ENCODE measurements at regions not wholly inside any gene's neighbourhood (a gene's known extent, or its start where the extent isn't known, plus 50 kb on each side); places are given as distances from the start of the nearest gene placed in this dataset.

DNA sequence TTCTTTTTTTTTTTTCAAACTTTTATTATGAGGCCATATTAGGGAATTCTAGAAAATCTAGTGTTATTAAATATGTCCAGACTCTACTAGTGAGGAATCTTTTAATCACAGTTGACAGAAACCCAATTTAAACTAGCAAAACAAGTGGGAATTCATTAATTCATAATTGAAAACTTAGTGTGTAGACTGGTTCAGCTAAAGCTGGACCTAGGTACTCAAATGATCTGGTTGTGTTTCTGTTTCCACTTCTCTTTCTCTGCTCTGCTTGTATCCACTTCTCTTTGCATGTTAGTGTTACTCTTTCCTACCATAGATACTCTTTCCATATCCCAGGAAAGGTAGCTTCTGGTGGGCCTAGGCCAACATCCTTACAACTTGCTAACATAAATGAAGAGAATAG lies 81.2 kb upstream of the HIVEP3 start:
- CTCF ChIA-PET = no interaction called here
- Histone ChIP-seq H3K9me3 (ENCODE audit: low read depth, low read length, poor library complexity, severe bottlenecking) (no peaks in the 10 kb centered on the region), H3K27ac (ENCODE audit: low read depth, low read length, poor library complexity, severe bottlenecking) (no peak overlapping the region), H3K27me3 (replicated peaks; ENCODE audit: insufficient read depth, low read depth, low read length, poor library complexity) (no peaks in the 10 kb centered on the region), H3K4me3 (ENCODE audit: low read depth, low read length, poor library complexity, severe bottlenecking) (no peak overlapping the region), H3K36me3 (ENCODE audit: insufficient read depth, low read length, poor library complexity, severe bottlenecking) (no peaks in the 10 kb centered on the region), H3K4me1 (ENCODE audit: insufficient read depth, low read length, poor library complexity, severe bottlenecking) (no peaks in the 10 kb centered on the region)
- no peak for DNase-seq (ENCODE audit: low spot score)
- POLR2A ChIA-PET (ENCODE audit: low non-redundant PET) = no interaction called here
- BruUV-seq (replicated peaks) = no TSS peak
- no peak for TF ChIP-seq CTCF (conservative IDR thresholded peaks at IDR 0.05; ENCODE audit: low read depth, low read length)
- TF ChIP-seq EZH2 (IDR thresholded peaks at IDR 0.05; ENCODE audit: borderline replicate concordance, low read depth, low read length, poor library complexity, severe bottlenecking) = no peak
- intact Hi-C loops (cut with micrococcal nuclease; ENCODE audit: unreplicated experiment) = no loop called here

- no peaks in the 10 kb centered on the region for H3K27me3 ChIP-seq (replicated peaks; ENCODE audit: insufficient read depth, low read depth, low read length, poor library complexity)
- TF ChIP-seq EZH2 (IDR thresholded peaks at IDR 0.05; ENCODE audit: borderline replicate concordance, low read depth, low read length, poor library complexity, severe bottlenecking) = no peak
- TF ChIP-seq CTCF (conservative IDR thresholded peaks at IDR 0.05; ENCODE audit: low read depth, low read length) = no peak
- H3K27ac ChIP-seq (ENCODE audit: low read depth, low read length, poor library complexity, severe bottlenecking) = no peak overlapping the region
- intact Hi-C loops (cut with micrococcal nuclease; ENCODE audit: unreplicated experiment) = no loop called here
- no peaks in the 10 kb centered on the region for H3K36me3 ChIP-seq (ENCODE audit: insufficient read depth, low read length, poor library complexity, severe bottlenecking)
- H3K9me3 ChIP-seq (ENCODE audit: low read depth, low read length, poor library complexity, severe bottlenecking) = no peaks in the 10 kb centered on the region
- no TSS peak for BruUV-seq (replicated peaks)
- H3K4me3 ChIP-seq (ENCODE audit: low read depth, low read length, poor library complexity, severe bottlenecking) = no peak overlapping the region
- DNase-seq (ENCODE audit: low spot score) = no peak
- no peaks in the 10 kb centered on the region for H3K4me1 ChIP-seq (ENCODE audit: insufficient read depth, low read length, poor library complexity, severe bottlenecking)
- CTCF ChIA-PET = interaction anchor here (0.7 kb wide), 1 partner anchor 159 kb away, joined by 7 read pairs; no protein-coding TSS in a partner anchor
- POLR2A ChIA-PET (ENCODE audit: low non-redundant PET) = interaction anchor here (0.7 kb wide), 1 partner anchor 28 kb away, joined by 3 read pairs; no protein-coding TSS in a partner anchor
Observed at GRCh38 chr1:41998250-41998649, 79.5 kb upstream of the HIVEP3 start.

DNA sequence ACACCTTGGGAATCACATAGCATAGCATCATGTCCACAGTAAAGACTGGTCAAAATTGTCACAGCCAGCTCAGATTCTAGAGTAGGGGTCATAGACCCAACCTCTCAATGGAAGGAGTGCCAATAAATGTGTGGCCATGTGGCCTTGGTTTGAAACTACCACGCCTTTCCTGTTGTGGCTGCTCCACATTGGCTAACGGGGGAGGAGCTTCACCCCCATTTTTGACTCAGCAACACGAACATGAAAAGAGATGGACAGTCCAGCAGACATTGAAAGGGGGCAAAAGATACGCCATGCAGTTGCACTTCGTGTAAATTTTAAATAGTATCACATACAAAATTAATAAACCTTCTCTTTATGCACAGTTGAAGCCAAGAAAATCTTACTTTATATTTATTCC lies 78.4 kb upstream of the HIVEP3 start:
- Histone ChIP-seq H3K27ac (ENCODE audit: low read depth, low read length, poor library complexity, severe bottlenecking) (no peak overlapping the region), H3K4me3 (ENCODE audit: low read depth, low read length, poor library complexity, severe bottlenecking) (no peak overlapping the region), H3K36me3 (ENCODE audit: insufficient read depth, low read length, poor library complexity, severe bottlenecking) (no peaks in the 10 kb centered on the region), H3K27me3 (replicated peaks; ENCODE audit: insufficient read depth, low read depth, low read length, poor library complexity) (no peaks in the 10 kb centered on the region), H3K4me1 (ENCODE audit: insufficient read depth, low read length, poor library complexity, severe bottlenecking) (no peaks in the 10 kb centered on the region), H3K9me3 (ENCODE audit: low read depth, low read length, poor library complexity, severe bottlenecking) (no peaks in the 10 kb centered on the region)
- CTCF ChIA-PET = no interaction called here
- no peak for DNase-seq (ENCODE audit: low spot score)
- POLR2A ChIA-PET (ENCODE audit: low non-redundant PET) = no interaction called here
- TF ChIP-seq EZH2 (IDR thresholded peaks at IDR 0.05; ENCODE audit: borderline replicate concordance, low read depth, low read length, poor library complexity, severe bottlenecking) (no peak), CTCF (conservative IDR thresholded peaks at IDR 0.05; ENCODE audit: low read depth, low read length) (no peak)
- intact Hi-C loops (cut with micrococcal nuclease; ENCODE audit: unreplicated experiment) = no loop called here
- BruUV-seq (replicated peaks) = no TSS peak
